ENCODE measurements at regions not wholly inside any gene's neighbourhood (a gene's known extent, or its start where the extent isn't known, plus 50 kb on each side); places are given as distances from the start of the nearest gene placed in this dataset.
A peak's percentile ranks its signal among the peaks of the same experiment; 100 is the strongest.

DNA sequence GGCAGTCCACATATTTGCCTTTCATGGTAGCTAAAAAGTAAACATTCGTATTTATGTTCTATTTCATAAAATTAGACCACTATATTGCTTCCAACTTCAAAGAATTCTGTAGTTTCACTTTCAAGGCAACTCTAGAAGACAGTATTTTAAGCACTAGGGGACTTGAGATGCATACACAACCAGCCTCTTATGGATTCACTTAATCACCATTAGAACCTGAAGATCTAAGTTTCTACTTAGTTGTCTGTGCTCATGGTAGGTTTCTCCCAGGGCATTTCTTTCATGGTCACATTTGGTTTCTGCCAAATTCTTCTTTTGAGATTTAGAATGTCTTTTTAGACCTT lies 209.9 kb upstream of the HCCS start:
- DNase-seq (ENCODE audit: low spot score), result no peak

DNA sequence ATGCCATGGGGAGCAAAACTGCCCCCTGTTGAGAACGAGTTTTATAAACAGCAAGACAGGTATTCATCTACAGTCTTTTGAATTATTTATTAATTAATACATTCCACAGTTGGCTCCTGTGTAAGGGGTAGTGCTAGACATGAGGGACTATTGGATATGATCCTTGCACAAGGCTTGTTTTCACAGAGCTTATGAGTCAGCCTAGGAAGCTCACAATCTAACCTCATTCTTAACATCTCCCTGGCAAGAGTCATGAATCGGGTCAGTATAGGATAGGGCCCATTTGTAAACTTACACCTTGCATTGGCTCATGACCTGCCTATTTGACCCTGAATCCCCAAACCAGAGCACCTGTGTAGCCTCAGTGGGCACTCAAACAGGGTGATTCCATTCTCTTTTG lies 209.1 kb upstream of the HCCS start:
- peak; percentile 7 for DNase-seq (ENCODE audit: low spot score)

DNA sequence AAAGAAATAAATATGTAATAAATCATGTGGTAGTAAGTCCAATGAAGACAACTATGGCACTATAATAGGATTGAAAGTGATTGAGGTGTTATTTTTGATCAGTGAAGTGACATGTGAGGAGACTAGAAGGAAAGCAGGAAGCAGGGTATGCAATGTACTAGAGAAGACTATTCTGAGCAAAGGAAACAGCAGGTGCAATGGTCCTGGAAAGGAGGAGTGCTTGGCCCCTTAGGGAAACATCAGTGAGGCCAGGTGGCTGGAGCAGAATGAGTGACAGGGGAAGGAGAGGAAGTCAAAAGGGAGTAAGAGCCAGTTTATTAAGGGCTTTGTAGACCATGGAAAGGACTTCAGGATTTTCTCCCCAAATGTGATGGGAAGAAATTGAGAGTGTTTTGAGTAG lies 207.6 kb upstream of the HCCS start:
- DNase-seq (ENCODE audit: low spot score), result no peak

DNA sequence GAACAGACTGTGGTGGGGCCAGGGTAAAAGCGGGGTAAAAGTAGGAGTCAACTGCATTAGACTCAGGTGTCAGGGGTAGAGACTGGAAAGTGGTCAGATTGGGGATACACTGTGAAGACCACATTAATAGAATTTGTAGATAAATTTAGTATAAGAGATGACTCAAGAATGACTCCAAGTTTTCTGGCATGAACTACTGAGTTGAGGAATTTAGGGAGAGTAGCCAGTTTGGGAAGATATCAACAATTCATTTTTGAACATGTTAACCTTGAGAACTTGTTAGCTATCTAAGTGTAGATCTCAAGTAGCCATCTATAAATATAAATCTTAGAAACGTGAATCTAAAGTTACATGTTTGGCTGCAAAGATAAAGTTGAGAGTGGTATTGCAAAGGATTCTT lies 206.9 kb upstream of the HCCS start:
- no peak for DNase-seq (ENCODE audit: low spot score)

DNA sequence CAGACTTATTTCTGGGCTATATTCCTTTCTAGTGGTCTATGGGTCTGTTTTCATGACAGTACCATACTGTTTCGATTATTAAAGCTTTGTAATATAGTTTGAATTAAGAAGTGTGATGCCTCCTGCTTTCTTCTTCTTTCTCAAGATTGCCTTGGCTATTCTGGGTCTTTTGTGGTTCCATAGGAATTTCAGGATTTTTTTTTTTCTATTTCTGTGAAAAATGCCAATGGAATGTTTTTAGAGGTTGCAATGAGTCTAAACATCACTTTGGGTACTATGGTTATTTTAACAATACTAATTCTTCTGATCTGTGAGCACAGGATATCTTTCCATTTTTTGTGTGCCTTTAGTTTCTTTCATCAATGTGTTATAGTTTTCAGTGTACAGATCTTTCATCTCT lies 204.3 kb upstream of the HCCS start:
- no peak for DNase-seq (ENCODE audit: low spot score)

DNA sequence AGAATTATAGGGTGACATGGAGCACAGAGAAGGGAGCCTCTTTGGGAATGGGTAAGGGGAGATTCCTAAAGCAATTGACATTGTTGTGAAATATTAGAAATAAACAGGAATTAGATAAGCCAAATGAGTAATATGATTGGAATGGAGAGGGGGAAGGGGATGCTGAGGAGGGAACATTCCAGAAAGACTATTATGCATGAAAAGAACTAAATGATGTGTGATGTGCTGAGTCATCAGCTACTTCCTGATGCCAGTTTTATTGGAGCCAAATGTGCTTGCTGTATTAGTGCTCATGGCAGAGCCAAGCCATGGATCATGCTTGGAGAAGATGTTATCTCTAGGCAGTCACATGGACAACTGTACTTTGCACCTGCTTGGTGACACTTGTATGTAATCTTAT lies 189.0 kb upstream of the HCCS start:
- peak; percentile 50 for DNase-seq (ENCODE audit: low spot score)

DNA sequence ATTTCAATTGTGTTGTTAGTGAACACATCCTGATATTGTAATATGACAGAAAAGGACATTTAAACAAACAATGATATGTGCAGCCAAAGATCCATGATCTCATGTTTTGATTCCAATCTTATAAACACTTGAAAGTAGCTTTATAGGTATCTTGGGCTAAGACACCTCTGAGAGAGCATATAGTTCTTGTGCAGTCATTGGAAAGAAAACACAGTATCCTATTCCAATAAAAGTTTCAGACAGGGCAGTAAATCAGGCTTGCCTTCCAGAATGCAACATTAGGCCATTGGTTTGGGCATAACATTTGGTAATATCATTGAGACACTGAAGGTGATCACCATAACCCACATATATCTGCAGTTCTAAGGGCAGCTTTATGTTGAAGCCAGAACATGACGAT lies 188.3 kb upstream of the HCCS start:
- no peak for DNase-seq (ENCODE audit: low spot score)

DNA sequence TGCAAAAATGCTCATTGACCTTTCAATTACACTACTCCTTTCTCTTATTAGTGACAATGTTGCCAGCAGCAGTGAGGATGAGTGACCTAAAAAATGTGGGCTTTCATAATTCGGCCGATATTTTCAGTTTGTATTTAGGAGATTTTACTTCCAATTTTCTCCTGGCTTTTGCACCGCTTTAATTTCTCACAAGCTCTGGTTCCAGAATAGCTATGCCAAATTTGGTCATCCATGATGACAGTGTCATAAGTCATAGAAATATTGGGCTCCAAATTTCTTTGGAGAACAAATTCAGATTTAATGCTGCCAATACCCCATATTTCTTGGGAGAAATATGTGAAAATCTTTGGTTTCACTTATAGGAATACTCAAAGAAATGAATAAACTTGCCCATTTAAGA lies 187.7 kb upstream of the HCCS start:
- DNase-seq (ENCODE audit: low spot score), result no peak

DNA sequence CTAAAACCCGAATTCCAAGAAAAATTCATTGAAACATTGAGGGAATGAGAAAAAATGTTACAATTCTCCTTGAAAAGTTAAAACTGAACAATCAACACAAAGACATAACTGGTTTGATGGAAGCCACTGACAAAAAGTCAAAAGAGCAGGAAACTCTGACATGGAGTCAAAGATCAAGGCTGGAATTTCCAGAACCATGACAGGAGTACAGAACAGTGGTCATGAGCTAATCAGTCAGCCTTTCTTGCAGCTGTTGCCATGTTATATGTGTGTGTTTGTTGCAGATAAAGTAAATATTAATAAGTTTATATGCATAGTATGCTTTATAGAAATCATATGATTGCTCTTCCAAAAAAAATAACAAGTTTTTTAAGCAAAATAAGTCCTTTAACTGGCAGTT lies 184.7 kb upstream of the HCCS start:
- no peak for DNase-seq (ENCODE audit: low spot score)

DNA sequence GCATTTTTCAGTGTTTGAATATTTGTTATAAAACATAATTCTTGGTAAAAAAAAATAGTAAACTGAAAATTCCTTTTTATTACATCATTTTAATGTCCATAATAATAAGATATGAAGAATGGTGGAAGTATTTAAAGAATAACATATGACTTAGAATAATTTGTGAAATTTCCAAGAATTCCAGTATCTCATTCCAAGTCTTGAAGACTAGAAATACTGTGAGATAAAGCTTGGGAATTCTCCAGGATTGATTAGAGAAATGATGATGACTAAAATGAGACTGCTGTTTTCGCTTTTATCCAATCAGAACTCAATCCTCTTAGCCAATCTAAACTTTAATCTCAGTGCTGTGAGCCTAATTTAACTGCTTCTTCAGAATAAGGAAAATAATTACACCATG lies 184.2 kb upstream of the HCCS start:
- DNase-seq (ENCODE audit: low spot score), result no peak

DNA sequence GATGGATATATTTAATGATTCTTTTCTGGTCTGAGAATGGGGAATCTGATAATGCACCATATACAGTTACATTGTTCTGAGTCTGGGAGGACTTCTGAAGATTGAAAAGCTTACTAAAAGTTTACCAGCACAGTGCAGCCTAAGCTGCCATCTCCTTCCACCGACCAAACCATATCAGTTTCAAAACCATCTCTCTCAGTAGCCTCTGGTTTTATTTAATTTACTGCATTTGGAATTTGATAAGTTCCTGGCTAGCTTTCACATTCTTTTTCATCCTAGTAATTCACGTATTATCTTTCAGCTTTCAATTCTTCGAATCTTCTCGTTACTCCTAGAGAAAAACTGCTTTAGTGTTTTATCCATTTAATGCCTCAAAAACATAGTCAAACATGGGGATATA lies 181.4 kb upstream of the HCCS start:
- DNase-seq (ENCODE audit: low spot score), result no peak

DNA sequence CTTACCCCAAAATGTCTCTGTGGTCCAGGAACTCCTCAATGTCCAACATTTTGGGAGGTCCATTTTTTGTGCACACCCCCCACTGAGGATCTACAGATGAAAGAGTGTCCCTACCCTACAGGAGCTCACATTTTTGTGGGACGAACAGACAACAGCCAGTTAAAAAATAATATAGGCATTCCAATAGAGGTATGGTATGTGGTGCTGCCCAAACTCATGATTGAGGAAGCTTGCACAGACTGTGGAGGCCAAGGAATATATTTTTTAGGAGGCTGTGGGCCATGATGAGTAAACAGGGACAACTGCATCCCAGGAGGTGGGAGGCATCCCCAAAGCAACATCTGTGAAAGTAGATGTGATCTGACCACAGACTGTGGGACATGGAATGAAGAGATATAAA lies 181.0 kb upstream of the HCCS start:
- DNase-seq (ENCODE audit: low spot score), result no peak

DNA sequence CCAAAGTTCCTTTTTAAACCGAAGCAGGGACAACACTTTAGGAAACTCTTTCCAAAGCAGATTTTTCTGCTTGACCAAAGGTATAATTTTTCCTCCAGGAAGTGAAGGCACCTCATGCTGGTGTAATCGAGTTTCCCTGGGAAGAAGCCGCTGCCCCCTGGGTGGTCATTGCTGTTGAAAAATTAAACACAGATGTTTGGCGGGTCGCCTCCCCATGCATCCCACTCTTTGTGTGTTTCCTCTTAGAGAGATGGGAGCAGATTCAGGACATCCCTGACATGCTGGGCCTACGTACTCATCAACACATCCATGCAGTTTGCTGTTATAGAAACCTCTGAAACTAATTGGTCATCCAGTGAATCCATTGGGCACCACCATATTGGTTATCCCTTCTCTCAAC lies 179.2 kb upstream of the HCCS start:
- no peak for DNase-seq (ENCODE audit: low spot score)

DNA sequence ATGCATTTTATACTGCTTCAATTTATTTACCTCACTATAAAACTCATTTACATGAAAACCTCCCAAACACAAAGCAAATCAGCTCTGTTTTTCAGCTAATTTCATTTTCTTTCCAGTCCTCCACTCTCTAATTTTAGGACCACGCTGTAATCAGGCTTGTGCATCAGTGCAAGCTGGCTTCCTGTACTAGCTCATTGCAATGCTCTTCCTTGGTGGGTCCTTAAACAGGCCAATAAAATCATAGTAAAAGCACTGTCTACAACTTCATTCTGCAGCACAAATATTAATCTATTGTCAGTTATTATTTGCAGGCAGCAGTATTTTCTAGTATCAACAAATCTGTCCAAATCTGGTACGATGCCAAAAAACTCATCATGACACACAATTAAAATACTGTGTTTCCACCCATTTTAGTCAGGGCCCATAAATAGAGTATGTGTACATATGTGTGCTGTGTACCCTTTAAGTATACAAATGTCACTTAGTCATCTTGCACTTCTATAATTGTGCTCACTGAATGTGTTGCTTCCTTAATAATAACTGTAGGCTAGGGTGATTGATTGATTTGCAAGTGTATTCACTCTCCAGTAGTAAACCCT lies 178.2 kb upstream of the HCCS start:
- no peak for DNase-seq (ENCODE audit: low spot score)

DNA sequence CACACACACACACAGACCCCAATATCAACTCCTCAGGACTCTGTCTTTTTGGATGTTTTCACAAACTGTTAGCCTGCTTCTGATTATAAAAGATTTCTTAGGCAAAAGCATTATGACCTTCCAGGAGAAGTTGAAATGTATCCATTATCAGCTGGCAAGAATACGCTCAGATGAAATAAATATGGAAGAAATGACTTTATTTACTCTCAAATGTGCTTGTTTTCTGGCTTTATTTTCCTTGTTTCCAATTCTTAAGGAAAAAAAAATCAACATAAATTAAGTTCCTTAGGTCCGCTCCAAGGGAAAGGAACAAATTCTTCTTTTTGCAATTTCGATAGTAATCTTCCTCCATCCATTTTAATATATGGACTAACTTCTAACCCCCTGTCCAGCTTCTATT lies 175.6 kb upstream of the HCCS start:
- no peak for DNase-seq (ENCODE audit: low spot score)

DNA sequence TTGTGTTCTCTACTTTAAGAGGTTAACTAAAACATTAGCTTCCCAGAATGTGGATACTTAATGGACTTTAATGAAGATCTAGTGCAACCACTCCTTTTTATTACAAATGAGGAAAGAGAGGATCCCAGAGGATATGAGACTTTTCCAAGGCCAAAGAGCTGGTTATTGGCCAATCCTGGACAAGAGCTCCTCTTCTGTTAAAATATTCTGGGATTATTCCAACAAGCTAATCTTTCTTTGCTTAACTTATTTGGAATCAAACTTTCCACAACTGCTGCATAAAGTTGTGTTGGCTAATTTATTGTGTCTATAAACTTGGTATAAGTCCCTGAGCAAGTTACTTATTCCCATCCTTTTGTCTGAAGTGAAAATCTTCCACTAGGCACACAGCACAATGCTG lies 174.2 kb upstream of the HCCS start:
- DNase-seq (ENCODE audit: low spot score), result no peak

DNA sequence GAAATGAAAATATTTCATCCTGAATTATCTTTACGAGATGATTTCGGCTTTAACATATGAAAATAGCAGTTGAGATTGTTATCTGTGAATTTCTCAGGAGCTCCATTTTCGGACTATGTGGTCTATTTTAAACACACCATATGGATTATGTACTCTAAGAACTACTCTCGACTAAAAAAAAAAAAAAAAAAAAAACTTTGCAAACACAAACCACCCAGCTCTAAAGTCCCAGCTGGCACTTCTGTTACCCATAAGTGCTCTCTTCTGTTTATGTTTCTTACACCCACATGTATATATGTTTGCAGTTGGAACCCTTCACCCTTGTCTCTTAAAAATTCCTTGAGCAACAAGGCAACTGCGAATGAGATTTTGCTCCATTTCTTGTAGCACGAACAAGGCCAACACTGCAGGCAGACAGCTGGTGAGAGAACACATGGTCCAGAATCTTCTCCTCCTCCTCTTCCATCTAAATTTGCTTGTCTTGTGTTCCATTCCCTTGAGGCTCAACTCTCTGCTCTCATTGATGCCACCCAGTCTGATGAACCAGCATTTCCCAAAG lies 172.7 kb upstream of the HCCS start:
- DNase-seq (ENCODE audit: low spot score), result no peak

DNA sequence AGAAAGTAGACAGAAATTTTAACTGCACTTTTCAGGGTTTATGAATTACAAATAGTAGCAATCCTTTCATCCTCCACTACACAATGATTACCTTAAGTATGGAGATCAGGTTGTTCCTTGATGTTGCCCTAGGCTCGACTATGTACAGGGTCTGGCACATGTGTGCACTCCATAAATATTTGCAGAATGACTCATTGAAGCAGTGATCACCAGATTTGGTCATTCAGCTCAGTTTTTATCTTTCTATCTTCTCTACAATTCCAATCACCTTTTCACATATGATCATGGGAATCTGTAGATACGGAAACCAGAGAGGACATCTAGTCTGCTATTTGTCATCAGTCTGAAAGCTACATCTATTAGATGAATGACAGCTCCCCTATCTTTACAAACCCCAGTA lies 171.7 kb upstream of the HCCS start:
- no peak for DNase-seq (ENCODE audit: low spot score)

DNA sequence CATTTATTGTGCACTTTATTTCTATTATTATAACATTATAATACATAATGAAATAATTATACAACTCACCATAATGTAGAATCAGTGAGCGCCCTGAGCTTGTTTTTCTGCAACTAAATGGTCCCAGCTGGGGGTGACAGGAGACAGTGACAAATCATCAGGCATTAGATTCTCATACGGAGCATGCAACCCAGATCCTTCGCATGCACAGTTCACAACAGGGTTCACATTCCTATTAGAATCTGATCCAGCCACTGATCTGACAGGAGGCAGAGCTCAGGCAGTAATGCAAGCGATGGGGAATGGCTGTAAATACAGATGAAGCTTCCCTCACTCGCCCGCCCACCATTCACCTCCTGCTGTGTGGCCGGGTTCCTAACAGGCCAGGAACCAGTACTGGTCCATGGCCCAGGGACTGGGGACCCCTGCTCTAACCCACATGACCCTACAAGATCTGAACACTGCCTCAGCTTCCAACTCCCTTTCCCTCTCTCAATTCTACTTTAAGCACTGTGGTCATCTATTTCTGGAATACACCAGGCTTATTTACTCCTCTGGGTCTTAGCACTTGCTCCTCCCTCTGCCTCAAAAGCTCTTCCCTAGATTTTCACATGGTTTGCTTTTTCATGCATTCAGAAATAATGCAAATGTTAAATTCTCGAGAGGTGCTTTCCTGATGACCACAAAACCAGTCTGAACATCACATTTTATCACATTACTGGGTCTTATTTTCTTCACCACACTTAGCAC lies 166.8 kb upstream of the HCCS start:
- no peak for DNase-seq (ENCODE audit: low spot score)

DNA sequence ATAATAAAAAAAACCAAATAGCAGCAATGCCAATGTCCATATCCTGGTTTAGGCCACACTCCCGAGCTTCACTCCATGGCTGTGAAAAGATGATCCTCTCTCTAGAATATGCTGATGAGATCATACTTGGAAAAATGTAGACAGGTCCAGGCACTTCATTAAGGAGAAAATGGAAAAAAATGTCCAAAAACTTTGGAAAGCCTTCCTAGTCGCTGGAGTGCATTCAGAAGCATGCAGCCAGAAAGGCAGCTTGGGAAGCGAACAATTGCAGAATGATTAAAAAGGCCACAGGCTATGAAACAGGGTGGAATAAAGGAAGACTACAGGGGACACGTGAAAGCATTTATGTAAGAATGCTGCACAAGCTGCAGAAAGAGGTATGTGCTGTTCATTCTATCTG lies 165.6 kb upstream of the HCCS start:
- no peak for DNase-seq (ENCODE audit: low spot score)

DNA sequence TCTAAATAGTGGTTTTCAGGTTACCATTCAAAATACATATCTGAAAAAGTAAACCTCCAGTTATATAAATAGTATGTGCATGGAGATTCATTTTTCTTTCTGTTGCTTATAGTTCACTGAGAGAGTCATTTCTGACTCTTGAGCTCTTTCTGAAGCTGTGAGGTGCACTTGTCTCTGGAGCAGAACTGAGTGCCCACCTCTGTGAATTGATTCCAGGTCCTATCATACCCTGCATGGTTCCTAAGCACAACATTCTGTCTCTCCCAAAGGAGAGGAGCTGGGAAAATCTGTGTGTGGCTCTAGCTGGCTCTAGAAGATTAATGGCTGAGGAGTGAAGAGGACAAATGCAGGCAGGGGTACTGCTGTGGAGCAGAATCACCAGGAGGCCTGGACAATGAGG lies 161.6 kb upstream of the HCCS start:
- DNase-seq (ENCODE audit: low spot score), result no peak

DNA sequence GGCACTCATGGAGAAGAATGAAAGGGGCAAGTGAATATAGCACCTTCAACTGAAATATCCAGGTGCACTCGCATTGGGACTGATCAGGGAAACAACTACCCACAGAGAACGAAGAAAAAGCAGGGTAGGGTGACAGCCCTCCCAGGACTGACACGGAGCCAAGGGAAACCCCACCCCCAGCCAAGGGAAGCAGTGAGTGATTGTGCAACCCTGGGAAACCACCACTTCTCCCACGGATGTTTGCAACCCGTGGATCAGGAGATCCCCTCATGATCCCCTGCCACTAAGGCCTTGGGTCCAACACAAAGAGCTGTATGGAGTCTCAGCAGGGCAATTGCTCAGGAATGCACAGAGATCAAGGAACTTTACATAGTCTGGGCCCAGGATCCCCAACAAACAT lies 158.5 kb upstream of the HCCS start:
- no peak for DNase-seq (ENCODE audit: low spot score)

DNA sequence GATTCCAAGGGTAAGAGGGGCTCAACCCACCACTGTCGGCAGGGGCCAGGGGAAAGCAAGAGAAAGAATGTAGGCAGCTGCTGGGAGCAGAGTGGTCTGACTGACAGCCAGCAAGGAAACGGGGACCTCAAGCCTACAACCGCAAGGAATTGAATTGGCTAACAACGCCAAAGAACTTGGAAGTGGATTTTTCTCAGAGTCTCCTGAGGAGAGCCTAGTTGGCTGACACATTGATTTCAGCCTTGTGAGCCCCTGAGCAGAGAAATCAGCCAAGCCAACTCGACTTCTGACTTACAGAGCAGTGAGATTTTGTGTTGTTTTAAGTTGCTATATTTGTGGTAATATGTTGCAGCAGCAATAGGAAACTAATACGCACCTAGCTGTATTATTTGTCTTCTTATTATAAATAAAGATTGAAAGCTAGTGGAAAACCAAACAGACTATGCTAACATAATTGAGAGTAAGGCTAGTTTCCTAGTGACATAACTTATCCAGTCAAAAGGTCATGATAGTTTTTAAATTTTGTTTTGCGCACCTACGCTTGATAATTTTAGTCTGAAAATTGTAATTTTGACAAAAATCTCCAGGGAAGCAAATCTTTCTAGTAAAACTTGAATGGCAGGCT lies 145.8 kb upstream of the HCCS start:
- no peak for DNase-seq (ENCODE audit: low spot score)

DNA sequence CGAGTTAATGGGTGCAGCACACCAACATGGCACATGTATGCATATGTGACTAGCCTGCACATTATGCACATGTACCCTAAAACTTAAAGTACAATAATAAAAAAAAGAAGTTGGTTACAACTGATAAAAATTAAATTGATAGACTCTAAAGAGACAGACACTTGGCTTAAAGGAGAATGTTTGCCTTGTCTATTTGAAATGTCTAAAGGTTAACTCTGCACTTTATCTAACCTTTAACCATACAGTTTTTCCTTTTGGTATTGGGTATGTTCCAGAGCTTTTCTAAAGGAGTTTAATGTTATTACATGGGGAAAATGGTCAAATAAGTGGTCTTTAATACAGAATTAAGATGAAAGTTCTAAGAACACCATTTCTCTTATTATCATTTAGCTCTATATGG lies 145.1 kb upstream of the HCCS start:
- DNase-seq (ENCODE audit: low spot score), result no peak
